ENCODE measurements at regions not wholly inside any gene's neighbourhood (a gene's known extent, or its start where the extent isn't known, plus 50 kb on each side); places are given as distances from the start of the nearest gene placed in this dataset.
"Not testable (repeated sequence)": the region's sequence is repeated elsewhere in the genome, so short reads cannot be mapped to it uniquely, and the experiment has no call there.

GRCh38 chr3:82409842-82410241 lies 648.4 kb upstream of the GBE1 start:
- no peak for TF ChIP-seq POU2F2 (IDR thresholded peaks at IDR 0.05; ENCODE audit: low read depth, low read length)
- no peak for TF ChIP-seq TAF1 (IDR thresholded peaks at IDR 0.05; ENCODE audit: low read depth, low read length)
- TF ChIP-seq POLR2AphosphoS5 (IDR thresholded peaks at IDR 0.05; ENCODE audit: low read depth, low read length): no peak
- TF ChIP-seq PAX5 (IDR thresholded peaks at IDR 0.05; ENCODE audit: insufficient read depth, low read length, severe bottlenecking): no peak
- no peak for TF ChIP-seq SPI1 (IDR thresholded peaks at IDR 0.05; ENCODE audit: low read depth, low read length)
- TF ChIP-seq POLR2A (IDR thresholded peaks at IDR 0.05; ENCODE audit: low read depth, low read length): no peak
- DNase-seq (ENCODE audit: insufficient read length, low spot score) (no peak), FAIRE-seq (no peak)

GRCh38 chr3:82392203-82392775 lies 630.8 kb upstream of the GBE1 start:
- TF ChIP-seq PAX5 (IDR thresholded peaks at IDR 0.05; ENCODE audit: insufficient read depth, low read length, severe bottlenecking): no peak
- TF ChIP-seq POLR2AphosphoS5 (IDR thresholded peaks at IDR 0.05; ENCODE audit: low read depth, low read length): no peak
- TF ChIP-seq SPI1 (IDR thresholded peaks at IDR 0.05; ENCODE audit: low read depth, low read length): no peak
- no peak for TF ChIP-seq POLR2A (IDR thresholded peaks at IDR 0.05; ENCODE audit: low read depth, low read length)
- no peak for TF ChIP-seq POU2F2 (IDR thresholded peaks at IDR 0.05; ENCODE audit: low read depth, low read length)
- TF ChIP-seq TAF1 (IDR thresholded peaks at IDR 0.05; ENCODE audit: low read depth, low read length): no peak
- FAIRE-seq (no peak), DNase-seq (ENCODE audit: insufficient read length, low spot score) (no peak)

GRCh38 chr3:82390868-82391267 lies 629.4 kb upstream of the GBE1 start:
- TF ChIP-seq POU2F2 (IDR thresholded peaks at IDR 0.05; ENCODE audit: low read depth, low read length): no peak
- no peak for TF ChIP-seq PAX5 (IDR thresholded peaks at IDR 0.05; ENCODE audit: insufficient read depth, low read length, severe bottlenecking)
- TF ChIP-seq POLR2A (IDR thresholded peaks at IDR 0.05; ENCODE audit: low read depth, low read length): no peak
- TF ChIP-seq POLR2AphosphoS5 (IDR thresholded peaks at IDR 0.05; ENCODE audit: low read depth, low read length): no peak
- TF ChIP-seq SPI1 (IDR thresholded peaks at IDR 0.05; ENCODE audit: low read depth, low read length): no peak
- no peak for TF ChIP-seq TAF1 (IDR thresholded peaks at IDR 0.05; ENCODE audit: low read depth, low read length)
- DNase-seq (ENCODE audit: insufficient read length, low spot score): no peak
- FAIRE-seq: no peak

- no peak for DNase-seq (ENCODE audit: insufficient read length, low spot score)
- no peak for FAIRE-seq
- TF ChIP-seq POU2F2 (IDR thresholded peaks at IDR 0.05; ENCODE audit: low read depth, low read length) (no peak), POLR2AphosphoS5 (IDR thresholded peaks at IDR 0.05; ENCODE audit: low read depth, low read length) (no peak), SPI1 (IDR thresholded peaks at IDR 0.05; ENCODE audit: low read depth, low read length) (no peak), TAF1 (IDR thresholded peaks at IDR 0.05; ENCODE audit: low read depth, low read length) (no peak), POLR2A (IDR thresholded peaks at IDR 0.05; ENCODE audit: low read depth, low read length) (no peak), PAX5 (IDR thresholded peaks at IDR 0.05; ENCODE audit: insufficient read depth, low read length, severe bottlenecking) (no peak)
Observed at GRCh38 chr3:82386647-82387046, 625.2 kb upstream of the GBE1 start.

GRCh38 chr3:82384181-82384580 lies 622.7 kb upstream of the GBE1 start:
- no peak for TF ChIP-seq POLR2A (IDR thresholded peaks at IDR 0.05; ENCODE audit: low read depth, low read length)
- TF ChIP-seq TAF1 (IDR thresholded peaks at IDR 0.05; ENCODE audit: low read depth, low read length): no peak
- no peak for TF ChIP-seq POLR2AphosphoS5 (IDR thresholded peaks at IDR 0.05; ENCODE audit: low read depth, low read length)
- TF ChIP-seq PAX5 (IDR thresholded peaks at IDR 0.05; ENCODE audit: insufficient read depth, low read length, severe bottlenecking): no peak
- TF ChIP-seq SPI1 (IDR thresholded peaks at IDR 0.05; ENCODE audit: low read depth, low read length): no peak
- no peak for TF ChIP-seq POU2F2 (IDR thresholded peaks at IDR 0.05; ENCODE audit: low read depth, low read length)
- FAIRE-seq (no peak), DNase-seq (ENCODE audit: insufficient read length, low spot score) (no peak)

GRCh38 chr3:82382831-82383230 lies 621.4 kb upstream of the GBE1 start:
- no peak for TF ChIP-seq POU2F2 (IDR thresholded peaks at IDR 0.05; ENCODE audit: low read depth, low read length)
- TF ChIP-seq TAF1 (IDR thresholded peaks at IDR 0.05; ENCODE audit: low read depth, low read length): no peak
- TF ChIP-seq POLR2AphosphoS5 (IDR thresholded peaks at IDR 0.05; ENCODE audit: low read depth, low read length): no peak
- no peak for TF ChIP-seq POLR2A (IDR thresholded peaks at IDR 0.05; ENCODE audit: low read depth, low read length)
- TF ChIP-seq SPI1 (IDR thresholded peaks at IDR 0.05; ENCODE audit: low read depth, low read length): no peak
- no peak for TF ChIP-seq PAX5 (IDR thresholded peaks at IDR 0.05; ENCODE audit: insufficient read depth, low read length, severe bottlenecking)
- FAIRE-seq (no peak), DNase-seq (ENCODE audit: insufficient read length, low spot score) (no peak)

- FAIRE-seq: no peak
- no peak for TF ChIP-seq TAF1 (IDR thresholded peaks at IDR 0.05; ENCODE audit: low read depth, low read length)
- no peak for TF ChIP-seq PAX5 (IDR thresholded peaks at IDR 0.05; ENCODE audit: insufficient read depth, low read length, severe bottlenecking)
- no peak for TF ChIP-seq POLR2A (IDR thresholded peaks at IDR 0.05; ENCODE audit: low read depth, low read length)
- TF ChIP-seq POLR2AphosphoS5 (IDR thresholded peaks at IDR 0.05; ENCODE audit: low read depth, low read length): no peak
- TF ChIP-seq SPI1 (IDR thresholded peaks at IDR 0.05; ENCODE audit: low read depth, low read length): no peak
- TF ChIP-seq POU2F2 (IDR thresholded peaks at IDR 0.05; ENCODE audit: low read depth, low read length): no peak
- no peak for DNase-seq (ENCODE audit: insufficient read length, low spot score)
Observed at GRCh38 chr3:82378392-82378791, 616.9 kb upstream of the GBE1 start.

- DNase-seq (ENCODE audit: insufficient read length, low spot score) (no peak), FAIRE-seq (no peak)
- TF ChIP-seq POLR2A (IDR thresholded peaks at IDR 0.05; ENCODE audit: low read depth, low read length): no peak
- no peak for TF ChIP-seq POLR2AphosphoS5 (IDR thresholded peaks at IDR 0.05; ENCODE audit: low read depth, low read length)
- no peak for TF ChIP-seq SPI1 (IDR thresholded peaks at IDR 0.05; ENCODE audit: low read depth, low read length)
Observed at GRCh38 chr3:82376883-82377282, 615.4 kb upstream of the GBE1 start.

- not testable (repeated sequence) for FAIRE-seq
Observed at GRCh38 chr3:82373833-82374232, 612.4 kb upstream of the GBE1 start.

GRCh38 chr3:82364827-82365226 lies 603.4 kb upstream of the GBE1 start:
- DNase-seq (ENCODE audit: insufficient read length, low spot score) (no peak), FAIRE-seq (no peak)
- no peak for TF ChIP-seq POU2F2 (IDR thresholded peaks at IDR 0.05; ENCODE audit: low read depth, low read length)
- no peak for TF ChIP-seq TAF1 (IDR thresholded peaks at IDR 0.05; ENCODE audit: low read depth, low read length)

More at GRCh38 chr3:82373833-82374232, 612.4 kb upstream of the GBE1 start:
- DNase-seq (ENCODE audit: insufficient read length, low spot score): not testable (repeated sequence)

All from GM12891 (cell line).